Lower lobe of right lung (tissue), 2 donors: ENCODE measurements at regions not wholly inside any gene's neighbourhood (a gene's known extent, or its start where the extent isn't known, plus 50 kb on each side); places are given as distances from the start of the nearest gene placed in this dataset.

Source experiments
- ATAC-seq, 2 donors: fragments of 200-7000 bp; cut with Tn5 transposase; one replicate each; pipeline ENCODE4 v1.9.1; 2020 to 2022; ENCODE audit warnings: mild to moderate bottlenecking in 2 of 2, moderate library complexity in 2 of 2
- DNase-seq: peaks from one replicate; pipeline ENCODE4 v3.0.0-alpha.2; 2020
- H3K27ac ChIP-seq: fragments of 200-600 bp; one replicate; pipeline ENCODE4 v1.8.0; 2022
- H3K27me3 ChIP-seq: fragments of 200-600 bp; one replicate; pipeline ENCODE4 v1.8.0; 2022; ENCODE audit warnings: low read depth
- H3K36me3 ChIP-seq: fragments of 200-600 bp; one replicate; pipeline ENCODE4 v1.8.0; 2022; ENCODE audit warnings: mild to moderate bottlenecking
- H3K4me1 ChIP-seq: fragments of 200-600 bp; one replicate; pipeline ENCODE4 v1.8.0; 2022
- H3K4me3 ChIP-seq: fragments of 200-600 bp; one replicate; pipeline ENCODE4 v1.8.0; 2022; ENCODE audit warnings: mild to moderate bottlenecking
- H3K9me3 ChIP-seq: fragments of 200-600 bp; one replicate; pipeline ENCODE4 v1.8.0; 2022
- intact Hi-C: fragments of 100-400 bp; cut with DNase I; formaldehyde crosslinking; loops from one replicate; pipeline ENCODE4 v1.11.0; 2022
- TF ChIP-seq, protein P1 (sequence below): fragments of 200-600 bp; IDR thresholded peaks from one replicate; pipeline ENCODE4 v1.8.0; 2022; ENCODE audit warnings: antibody characterized with exemption, mild to moderate bottlenecking
- donor health status: DM: no; HTN: yes; CAD: no; lungs with severe emphysema.

DNA sequence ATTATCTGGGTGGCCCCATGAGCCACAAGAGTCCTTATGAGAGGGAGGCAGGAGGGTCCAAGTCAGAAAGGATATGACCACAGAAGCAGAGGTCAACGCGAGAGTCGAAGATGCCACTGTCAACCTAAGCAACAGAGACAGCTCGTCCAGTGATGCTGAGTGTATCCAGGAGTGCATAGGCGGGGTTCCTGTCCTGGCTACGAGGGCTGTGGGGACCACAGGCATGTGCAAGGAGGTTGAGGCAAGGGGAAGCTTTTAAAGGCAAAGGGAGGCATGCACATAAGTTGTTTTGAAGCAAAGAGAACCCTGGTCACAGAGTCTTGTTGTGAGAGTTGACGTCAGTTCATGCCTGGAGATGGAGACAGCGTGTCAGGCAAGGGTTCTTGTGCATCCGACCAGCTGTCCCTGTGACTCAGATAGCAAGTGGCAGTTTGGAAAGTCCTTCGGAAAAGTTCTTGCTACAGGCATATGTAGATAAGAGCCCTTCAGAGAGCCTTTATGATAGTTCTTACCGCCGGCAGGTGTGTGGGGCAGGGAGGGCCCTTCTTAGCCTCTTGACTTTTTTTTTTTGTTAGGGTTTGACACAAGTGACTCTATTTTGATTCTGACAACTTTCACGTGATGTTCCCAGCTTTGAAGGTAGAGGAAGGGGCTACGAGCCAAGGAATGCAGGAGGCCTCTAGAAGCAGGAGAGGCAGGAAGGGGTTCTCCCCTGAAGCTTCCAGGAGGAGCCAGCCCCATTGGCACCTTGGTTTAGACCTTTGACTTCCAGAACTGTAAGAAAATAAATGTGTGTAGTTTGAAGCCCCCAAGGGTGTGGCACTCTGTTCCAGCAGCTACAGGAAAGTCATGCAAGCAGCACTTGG is 66.0 kb upstream of the FCN1 start:
- ATAC-seq (peak; percentile 19 to 64), DNase-seq (no peak)
- Histone ChIP-seq H3K4me1 (no peaks in the 10 kb centered on the region), H3K36me3 (no peaks in the 10 kb centered on the region), H3K4me3 (no peak overlapping the region), H3K27ac (no peak overlapping the region), H3K27me3 (peaks cover 3% of the 10 kb centered on the region), H3K9me3 (peaks cover 10% of the 10 kb centered on the region)
- intact Hi-C loops = no loop called here
- TF ChIP-seq, protein P1, sequence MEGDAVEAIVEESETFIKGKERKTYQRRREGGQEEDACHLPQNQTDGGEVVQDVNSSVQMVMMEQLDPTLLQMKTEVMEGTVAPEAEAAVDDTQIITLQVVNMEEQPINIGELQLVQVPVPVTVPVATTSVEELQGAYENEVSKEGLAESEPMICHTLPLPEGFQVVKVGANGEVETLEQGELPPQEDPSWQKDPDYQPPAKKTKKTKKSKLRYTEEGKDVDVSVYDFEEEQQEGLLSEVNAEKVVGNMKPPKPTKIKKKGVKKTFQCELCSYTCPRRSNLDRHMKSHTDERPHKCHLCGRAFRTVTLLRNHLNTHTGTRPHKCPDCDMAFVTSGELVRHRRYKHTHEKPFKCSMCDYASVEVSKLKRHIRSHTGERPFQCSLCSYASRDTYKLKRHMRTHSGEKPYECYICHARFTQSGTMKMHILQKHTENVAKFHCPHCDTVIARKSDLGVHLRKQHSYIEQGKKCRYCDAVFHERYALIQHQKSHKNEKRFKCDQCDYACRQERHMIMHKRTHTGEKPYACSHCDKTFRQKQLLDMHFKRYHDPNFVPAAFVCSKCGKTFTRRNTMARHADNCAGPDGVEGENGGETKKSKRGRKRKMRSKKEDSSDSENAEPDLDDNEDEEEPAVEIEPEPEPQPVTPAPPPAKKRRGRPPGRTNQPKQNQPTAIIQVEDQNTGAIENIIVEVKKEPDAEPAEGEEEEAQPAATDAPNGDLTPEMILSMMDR = no peak

DNA sequence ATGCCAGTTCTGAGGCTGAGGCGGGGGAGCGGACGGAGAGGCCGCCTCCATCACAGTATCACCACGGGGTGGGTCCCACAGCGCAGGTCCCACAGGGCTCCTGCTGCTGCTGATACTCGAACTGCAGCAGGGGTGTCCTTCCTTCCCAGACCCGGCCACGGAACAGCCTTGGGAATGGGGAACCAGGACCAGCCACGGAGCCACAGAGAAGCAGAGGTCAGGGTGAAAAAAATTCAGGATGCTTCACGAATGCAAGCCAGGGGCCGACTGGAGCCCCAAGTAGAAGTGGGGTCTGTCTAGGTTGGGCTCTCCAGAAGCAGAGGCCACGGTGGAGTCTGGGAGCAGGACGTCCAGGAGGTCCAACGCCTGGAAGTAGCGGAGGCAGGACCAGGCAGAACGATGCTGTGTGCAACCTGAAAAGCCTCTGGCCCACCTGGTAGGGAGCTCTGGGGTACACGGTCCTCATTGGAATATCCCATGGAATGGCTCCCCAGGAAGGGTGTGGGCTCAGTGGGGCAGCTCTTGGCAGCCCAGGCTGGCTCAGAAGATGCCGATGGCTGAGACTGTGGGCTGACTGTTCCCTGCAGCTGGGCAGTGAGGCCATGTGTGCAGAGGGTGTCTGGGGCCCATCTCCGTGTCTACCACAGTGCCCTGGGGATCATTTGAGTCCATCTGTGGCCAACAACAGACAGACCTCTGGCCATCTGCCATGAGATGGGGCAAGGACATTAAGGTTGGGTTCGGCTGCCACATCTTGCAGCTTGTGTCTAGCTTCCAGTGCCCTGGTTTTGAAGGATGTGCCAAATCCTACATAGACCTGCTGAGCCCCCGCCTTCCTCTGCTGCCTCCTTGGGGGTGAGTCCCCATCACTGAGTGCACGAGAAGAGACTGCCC is 66.9 kb upstream of the FCN1 start:
- DNase-seq (no peak), ATAC-seq (no peak)
- Histone ChIP-seq H3K27ac (no peak overlapping the region), H3K27me3 (peaks cover 3% of the 10 kb centered on the region), H3K4me1 (no peaks in the 10 kb centered on the region), H3K36me3 (no peaks in the 10 kb centered on the region), H3K9me3 (peaks cover 10% of the 10 kb centered on the region), H3K4me3 (no peak overlapping the region)
- intact Hi-C loops = no loop called here
- TF ChIP-seq, protein P1 = no peak

DNA sequence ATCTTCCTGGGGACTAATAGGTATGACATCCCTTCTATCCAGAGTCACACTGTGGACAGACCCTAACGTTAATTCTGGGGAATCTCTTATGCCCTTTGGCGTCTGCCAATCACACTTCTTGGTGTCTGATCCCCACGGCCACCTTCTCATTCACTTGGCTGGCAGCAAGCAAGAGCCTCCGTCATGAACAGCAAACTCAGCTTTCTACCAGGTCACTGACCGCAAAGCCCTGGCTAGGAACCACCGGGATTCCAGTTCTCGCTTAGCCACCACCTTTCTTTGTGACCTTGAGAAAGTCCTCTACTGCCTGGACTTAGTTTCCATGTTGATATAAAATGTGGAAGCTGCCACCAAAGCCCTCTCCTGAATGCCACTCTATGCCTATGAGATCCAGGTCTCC is 67.7 kb upstream of the FCN1 start:
- no peak for ATAC-seq
- TF ChIP-seq, protein P1 = no peak
- intact Hi-C loops = no loop called here

DNA sequence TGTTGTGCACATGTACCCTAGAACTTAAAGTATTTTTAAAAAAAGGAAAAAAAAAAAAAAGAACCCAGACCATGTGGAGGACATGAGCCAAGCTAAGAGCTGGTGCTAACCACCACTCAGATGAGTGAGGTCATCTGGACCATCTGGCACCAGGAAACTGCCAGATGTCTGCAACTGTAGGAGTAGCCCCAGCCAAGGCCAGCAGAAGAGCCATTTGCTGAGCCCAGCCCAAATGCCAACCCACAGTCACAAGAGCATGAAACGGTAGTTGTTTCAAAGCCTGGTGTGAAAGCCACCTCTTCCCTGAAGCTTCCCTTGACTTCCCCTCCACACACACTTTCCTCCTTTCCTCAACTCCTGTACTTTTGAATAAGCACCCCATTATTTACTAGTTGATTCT is 69.2 kb upstream of the FCN1 start:
- TF ChIP-seq, protein P1 = no peak
- Histone ChIP-seq H3K27ac (no peak overlapping the region), H3K4me1 (no peaks in the 10 kb centered on the region), H3K4me3 (no peak overlapping the region), H3K9me3 (peaks cover 10% of the 10 kb centered on the region), H3K27me3 (peaks cover 3% of the 10 kb centered on the region), H3K36me3 (no peaks in the 10 kb centered on the region)
- intact Hi-C loops = no loop called here
- DNase-seq (no peak), ATAC-seq (no peak)

More for the DNA sequence above, 67.7 kb upstream of the FCN1 start:
- H3K4me3 ChIP-seq = no peak overlapping the region
- peaks cover 3% of the 10 kb centered on the region for H3K27me3 ChIP-seq
- no peak overlapping the region for H3K27ac ChIP-seq
- DNase-seq = no peak
- no peaks in the 10 kb centered on the region for H3K4me1 ChIP-seq
- peaks cover 10% of the 10 kb centered on the region for H3K9me3 ChIP-seq
- no peaks in the 10 kb centered on the region for H3K36me3 ChIP-seq

DNA sequence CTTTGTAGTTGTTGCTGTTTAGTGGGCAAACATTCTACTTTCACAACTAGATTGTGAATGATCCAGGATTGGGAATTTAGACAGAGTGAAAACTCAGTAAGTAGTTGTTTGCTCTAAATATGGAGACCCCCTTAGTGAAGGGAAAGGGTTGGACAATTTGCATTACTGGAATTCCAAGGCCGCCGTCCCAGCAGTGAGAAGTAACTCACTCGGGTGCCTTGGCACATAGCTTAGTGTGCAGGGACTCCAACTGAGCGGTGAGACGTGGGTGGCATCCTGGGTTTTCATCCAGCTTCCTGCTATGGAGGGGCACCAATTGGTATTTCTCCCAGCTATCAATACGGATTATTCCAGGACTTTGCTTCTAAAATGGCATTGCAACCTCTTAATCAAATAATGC is 69.7 kb upstream of the FCN1 start:
- ATAC-seq = no peak
- no peak for DNase-seq
- intact Hi-C loops = no loop called here

More for the DNA sequence above, 69.7 kb upstream of the FCN1 start:
- no peaks in the 10 kb centered on the region for H3K4me1 ChIP-seq
- TF ChIP-seq, protein P1 = no peak
- H3K27me3 ChIP-seq = peaks cover 3% of the 10 kb centered on the region
- no peaks in the 10 kb centered on the region for H3K36me3 ChIP-seq
- no peak overlapping the region for H3K4me3 ChIP-seq
- H3K9me3 ChIP-seq = peaks cover 10% of the 10 kb centered on the region
- H3K27ac ChIP-seq = no peak overlapping the region
